Fibroblast of the conjunctiva (primary cell): ENCODE measurements at regions not wholly inside any gene's neighbourhood (a gene's known extent, or its start where the extent isn't known, plus 50 kb on each side); places are given as distances from the start of the nearest gene placed in this dataset.
A peak's percentile ranks its signal among the peaks of the same experiment; 100 is the strongest.
"Not testable (repeated sequence)": the region's sequence is repeated elsewhere in the genome, so short reads cannot be mapped to it uniquely, and the experiment has no call there.

Source experiments
- DNase-seq: peaks from one replicate; pipeline ENCODE4 v3.0.0-alpha.2; 2010; ENCODE audit warnings: low read depth

DNA sequence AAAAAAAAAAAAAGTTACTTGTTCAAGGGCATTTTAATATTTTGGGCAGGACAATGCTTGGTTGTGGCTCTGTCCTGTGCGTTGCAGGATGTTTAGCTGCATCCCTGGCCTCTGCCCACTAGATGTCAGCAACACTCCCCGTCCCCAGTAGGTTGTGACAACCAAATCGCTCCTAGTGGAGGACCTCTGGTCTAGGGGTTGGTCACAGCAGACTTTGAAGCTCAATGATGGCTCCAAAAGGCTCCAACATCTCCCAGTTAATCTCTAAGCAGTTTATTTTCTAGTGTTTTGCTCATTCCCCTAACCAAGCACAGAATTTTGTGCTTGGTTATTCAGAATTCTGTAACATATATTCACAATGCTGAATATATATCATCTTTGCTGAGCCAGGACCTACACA lies 67.0 kb downstream of the CHRNA1 start:
- no peak for DNase-seq

DNA sequence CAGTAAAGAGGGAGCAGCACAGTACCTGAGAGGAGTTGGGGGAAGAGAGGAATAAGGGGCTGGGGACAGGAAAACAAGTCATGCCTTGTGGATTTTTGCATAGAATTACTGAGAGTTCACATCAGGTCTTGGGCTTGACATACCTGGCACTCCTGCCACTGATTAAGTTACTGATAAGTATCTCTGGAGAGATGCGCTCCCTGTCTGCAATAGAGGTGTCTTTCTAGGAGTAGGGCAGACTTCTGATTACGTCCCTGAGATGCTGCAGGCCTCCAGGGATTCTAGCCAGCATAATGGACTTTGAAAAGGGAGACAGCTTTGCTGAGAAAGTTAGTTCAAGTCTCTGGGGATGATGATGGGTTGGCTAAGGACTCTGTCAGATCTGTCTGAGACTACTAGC lies 69.4 kb downstream of the CHRNA1 start:
- no peak for DNase-seq

DNA sequence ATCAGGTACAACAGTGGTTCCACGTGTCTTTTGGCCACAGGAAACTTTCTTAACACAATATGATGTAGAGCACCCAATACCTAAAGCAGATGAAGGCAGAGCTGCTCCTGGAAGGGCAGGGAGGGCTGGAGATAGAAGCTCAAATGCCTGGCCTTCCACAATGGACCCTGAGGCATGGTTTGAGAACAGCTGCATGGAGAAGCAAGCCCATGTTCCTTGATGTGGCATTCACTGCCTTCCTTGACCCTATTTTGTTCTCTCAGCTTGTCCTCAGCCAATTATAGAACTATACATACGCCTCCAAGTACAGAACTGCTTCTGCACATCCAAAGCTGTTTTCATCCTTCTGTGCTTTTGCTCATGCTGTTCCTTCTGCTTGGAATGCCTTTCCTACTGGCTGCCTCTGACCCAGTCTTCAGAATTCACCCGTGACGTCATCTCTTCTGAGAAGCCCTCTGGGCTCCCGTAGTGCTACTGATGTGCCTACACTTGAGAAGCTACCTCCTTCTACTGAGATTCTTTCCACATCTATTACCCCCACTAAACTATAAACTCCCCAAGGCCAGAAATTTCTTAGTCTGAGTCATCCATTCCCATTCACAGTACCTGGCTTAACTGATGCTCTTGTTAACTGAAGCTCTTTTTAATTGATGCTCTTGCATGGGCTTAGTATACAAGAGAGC lies 69.9 kb downstream of the CHRNA1 start:
- DNase-seq, result no peak

DNA sequence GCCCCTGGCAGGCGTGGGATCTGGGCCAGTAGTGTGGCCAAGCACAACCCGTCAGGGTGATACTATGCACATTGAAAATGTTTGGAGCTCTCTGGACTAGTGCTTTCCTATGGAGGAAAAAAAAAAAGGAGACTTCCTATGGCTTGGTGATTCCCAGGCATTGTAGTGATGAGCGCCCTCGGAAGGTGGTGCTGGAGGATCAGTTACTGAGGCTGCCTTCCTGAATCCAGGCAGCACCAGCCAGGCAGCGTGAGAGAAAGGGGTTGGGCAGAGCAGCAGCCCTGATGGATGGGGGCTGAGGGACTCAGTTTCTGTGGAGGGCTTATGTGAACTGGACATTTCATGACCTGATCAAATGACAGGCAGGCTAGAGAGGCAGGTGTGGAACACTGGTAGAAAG lies 70.9 kb downstream of the CHRNA1 start:
- DNase-seq, result no peak

DNA sequence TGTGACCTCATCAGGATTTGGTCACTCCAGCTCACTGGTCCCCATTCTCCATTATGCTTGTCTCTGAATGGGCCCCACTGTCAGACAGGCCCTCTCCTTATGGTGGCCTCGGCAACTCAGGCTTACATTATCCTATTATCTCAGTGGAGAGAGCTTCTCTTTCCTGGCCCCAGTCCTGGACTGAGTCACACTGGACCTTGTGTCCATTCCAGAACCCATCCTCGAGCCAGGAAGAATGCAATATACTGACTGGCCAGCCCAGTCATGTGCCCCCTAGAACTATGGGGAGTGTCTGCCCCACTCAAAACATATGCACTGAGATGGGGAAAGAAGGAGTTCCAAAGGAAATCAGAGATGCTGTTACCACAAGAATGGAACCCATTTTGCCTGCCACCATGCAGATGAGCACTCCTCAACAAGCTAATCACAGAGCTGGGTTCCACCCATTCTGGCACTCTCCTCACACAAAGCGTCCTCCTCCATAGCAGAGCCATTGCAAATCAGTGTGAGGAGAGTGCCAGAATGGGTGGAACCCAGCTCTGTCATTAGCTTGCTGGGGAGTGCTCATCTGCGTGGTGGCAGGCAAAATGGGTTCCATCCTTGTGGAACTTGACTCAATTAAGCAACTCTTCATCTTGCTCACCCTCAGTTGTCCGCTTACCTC lies 71.9 kb downstream of the CHRNA1 start:
- no peak for DNase-seq

DNA sequence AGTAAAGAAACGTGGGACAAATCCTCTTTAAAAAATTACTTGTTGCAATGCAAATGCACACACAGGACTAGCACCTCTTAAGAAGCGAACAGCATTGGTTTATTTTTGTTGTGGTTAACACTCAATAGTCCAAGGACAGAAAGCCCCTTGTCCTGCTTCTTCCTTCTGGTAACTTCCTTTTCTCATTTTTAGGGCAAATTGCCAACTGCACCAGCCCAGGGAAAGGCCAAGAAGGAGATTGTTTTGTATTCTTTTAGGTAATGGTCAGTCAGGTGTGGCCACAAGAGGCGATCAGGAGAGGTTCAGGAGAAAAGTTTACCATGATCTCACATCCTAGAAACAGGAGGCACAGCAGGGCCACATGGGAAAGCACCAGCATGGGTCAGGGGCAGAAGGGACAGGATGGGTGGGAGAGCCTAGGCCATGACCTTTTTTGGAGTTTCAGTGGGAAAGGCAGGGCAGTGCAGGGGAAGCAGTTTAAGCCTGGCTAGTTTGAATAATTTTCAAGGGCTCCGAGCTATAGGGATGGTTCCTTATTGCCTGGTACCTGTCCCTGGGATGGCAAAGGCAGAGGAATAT lies 73.0 kb downstream of the CHRNA1 start:
- DNase-seq, result no peak

DNA sequence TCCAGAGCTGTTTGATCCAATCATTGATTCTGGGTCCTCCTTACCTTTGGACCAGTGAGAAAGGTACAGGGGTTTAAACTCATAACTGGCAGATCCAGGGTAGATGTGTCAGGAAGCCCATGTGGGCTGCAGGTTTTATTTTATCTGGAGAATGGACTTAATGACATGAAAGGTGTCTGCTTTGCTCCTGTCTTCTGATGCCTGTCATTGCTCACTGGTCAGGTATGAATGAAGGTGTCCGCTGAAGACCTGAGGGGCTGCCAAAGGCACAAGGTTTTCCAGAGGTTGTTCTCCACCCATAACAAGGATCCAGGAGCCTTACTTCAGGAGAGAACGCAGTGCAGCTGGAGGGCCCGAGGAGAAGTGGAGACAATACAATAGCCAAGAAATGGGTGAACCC lies 74.2 kb downstream of the CHRNA1 start:
- no peak for DNase-seq

DNA sequence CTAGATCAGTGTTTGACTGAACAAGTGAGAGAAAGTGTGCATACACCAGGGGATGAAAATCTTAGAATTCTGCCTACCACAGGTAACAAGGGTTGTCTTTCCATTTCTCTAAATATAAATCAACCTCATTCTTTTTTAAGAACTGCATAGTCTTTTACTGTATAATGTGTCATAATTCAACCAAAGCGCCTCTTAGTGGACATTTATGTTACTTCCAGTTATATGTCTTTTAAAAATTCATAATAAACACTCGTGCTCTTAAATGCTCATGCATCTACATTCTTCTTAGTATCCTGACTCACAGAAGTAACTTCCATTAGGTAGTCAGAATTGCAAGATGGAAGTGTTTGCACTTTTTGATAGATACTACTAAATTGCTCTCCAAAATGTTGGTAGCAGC lies 76.2 kb downstream of the CHRNA1 start:
- peak; percentile 33 for DNase-seq

DNA sequence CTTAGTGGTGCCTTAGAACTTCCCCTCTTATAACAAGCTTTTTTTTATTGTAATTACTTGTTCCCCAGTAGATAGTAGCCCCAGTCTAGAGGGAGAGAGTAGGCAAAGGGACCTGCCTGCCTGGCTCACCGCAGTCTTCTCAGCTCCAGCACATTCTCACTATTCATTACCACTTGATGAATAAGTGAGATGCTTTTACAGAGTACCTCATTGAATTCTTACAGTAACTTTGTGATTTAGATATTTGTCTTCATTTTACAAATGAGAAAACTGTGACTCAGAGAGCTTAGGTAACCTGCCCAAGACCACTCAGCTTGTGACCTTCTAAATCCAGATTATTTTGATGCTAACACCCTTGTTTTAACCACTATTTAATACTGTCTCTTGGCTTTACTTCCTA lies 77.8 kb downstream of the CHRNA1 start:
- DNase-seq, result no peak

DNA sequence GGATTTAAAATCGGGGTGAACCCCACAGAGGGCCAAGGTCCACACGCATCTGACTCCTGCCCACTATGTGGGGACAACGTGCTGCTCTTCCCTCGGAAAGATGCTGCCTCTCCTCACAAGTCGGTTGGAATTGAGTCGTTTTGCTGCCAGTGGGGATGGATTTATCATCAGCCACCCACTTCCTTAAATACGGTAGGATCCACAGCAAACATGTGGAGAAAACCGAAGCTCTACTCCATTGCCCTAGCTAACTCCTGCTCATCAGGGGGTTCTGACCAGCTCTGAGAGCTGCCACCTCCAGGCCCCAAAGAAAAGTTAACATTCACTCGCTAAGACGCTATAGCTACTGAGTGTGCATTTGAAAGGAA lies 80.9 kb downstream of the CHRNA1 start:
- no peak for DNase-seq

DNA sequence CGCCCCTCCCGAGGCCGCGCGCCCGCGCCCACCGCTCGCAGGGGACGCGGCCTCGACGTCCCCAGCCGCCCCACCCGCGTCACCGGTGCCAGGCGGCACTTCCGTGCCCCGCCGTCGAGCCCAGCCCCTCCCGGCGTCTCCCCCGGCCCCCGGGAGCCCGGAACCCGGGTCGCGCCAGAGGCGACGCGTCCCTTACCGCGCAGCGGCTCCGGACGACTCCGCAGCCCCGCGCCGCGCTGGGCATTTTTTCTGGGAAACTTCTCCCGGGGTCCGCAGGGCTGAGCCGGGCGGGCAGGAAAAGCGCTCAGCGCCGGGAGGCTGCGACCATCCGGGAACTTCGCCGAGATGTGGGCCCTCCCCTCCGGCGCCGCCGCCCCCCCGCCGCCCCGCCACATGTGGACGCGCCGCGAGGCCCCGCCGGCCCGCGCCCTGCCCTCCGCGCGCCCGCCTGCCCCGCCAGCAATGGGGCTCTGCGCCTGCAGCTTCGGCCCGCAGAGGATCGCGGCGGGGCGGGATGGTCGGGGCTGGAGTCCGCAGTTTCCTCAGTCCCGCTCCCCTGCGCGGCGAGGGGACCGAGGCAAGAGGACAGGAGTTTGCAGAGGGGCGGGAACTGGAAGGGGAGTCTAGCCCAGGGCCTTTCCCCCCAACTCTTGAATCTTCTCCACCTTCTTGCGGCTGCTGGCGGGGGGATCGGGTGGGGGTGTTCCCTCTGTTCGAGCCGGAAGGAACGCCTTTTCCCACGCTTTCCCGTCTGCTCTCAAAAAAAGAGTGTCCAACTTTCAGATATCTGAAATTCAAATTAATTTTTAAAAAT lies 81.5 kb downstream of the CHRNA1 start:
- DNase-seq, result no peak

DNA sequence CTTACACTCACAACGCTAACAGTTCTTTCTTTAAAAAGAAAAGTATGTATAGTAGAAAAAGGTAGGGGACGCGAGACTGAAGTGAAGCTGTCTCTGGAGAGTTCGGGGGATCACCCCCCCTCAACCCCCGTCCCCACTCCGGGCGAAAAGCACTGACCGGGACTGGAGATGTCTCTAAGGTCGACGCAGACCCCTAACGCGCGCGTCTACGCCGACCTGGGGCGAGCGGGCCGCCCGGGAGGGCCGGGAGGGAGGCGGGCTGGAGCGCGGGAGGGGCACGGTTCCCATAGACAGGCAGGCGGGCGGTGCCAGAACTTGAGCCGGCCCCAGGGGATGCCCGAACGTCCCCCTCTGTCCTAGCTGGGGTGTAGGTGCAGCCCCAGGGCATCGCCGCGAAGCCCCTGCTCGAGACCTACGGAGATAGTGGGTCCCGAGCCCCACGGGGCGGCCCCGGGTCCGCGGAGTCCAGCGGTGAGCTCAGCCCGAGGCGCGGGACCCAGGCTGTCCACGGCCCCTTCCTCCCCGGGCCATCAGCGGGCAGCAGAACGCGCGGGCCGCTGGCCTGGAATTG lies 82.2 kb downstream of the CHRNA1 start:
- no peak for DNase-seq

DNA sequence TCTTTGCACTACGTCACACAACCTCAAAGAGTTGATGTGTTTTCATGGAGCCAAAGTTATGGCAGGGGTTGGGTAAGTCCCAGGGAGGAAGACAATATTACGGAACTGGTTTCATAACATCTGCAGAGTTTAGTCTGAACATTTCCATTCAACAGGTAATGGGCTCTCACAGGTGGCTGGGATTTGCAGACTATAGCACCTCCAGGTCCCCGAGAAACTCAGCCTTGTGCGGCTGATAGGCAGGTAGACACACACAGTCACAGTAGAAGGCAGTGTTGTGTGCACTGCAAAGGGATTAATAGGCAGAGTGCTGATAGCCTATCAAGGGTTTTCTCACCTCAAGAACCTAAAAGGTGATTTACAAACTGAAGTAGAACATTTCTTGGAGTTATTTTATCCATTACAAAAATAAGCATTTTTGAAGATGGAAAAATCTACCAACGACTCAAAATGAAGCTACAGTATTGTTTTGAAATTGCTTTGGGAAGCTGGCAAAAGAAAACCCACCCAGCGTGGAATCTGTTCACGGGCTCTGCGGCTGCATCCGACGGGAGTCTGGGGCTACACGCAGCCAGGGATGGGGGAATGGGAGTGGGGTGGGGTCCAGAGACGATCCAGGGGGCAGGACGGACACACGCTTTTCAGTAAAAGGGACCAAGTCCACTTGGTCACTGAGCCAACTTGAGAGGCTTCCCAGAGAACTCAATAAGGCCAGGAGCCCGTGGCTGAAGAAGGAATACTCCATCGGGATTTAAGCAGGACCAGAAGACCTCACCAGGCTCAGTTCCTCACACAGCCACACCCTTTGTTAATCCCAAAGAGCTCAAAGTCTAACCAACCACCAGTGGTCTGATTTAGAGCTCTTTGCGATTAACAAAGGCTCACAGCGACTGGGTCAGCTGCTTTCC lies 82.9 kb downstream of the CHRNA1 start:
- DNase-seq, result peak; percentile 29

DNA sequence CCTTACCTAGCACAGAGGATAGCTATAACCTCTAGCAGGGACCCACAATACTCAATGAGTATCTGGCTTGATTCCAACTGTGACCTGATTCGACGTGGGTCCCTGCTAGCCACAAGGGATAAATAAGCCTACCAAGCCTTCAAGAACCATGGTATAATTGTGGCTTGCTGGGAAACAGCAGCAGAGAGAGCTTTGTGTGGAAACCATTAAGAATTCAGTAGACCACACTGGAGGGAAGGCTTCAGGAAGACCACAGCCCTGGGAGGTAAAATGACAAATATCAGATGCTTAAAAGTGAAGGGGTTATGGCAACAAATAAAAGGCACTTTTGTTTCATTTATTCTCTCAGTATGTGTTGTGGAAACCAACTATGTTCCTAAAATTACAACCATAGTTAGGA lies 82.6 kb upstream of the WIPF1 start:
- no peak for DNase-seq

DNA sequence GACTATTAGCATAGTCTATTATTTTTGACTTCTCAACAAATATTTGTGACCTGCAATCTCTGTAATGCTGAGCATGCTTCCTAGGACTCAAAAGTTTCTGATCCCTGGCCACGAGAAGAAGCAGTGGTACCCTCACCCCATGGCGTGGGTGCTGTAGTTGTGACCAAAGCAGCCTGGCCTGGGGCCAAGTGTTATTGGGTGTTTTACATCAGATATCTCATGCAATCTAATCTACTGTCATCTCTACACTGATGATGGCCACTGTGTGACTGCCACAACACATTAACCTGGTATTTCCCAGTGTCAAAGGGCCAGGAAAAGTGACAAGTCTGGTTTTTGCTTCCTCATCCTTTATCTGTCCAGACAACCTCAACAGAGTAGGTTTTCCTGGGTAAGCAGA lies 80.8 kb upstream of the WIPF1 start:
- no peak for DNase-seq

DNA sequence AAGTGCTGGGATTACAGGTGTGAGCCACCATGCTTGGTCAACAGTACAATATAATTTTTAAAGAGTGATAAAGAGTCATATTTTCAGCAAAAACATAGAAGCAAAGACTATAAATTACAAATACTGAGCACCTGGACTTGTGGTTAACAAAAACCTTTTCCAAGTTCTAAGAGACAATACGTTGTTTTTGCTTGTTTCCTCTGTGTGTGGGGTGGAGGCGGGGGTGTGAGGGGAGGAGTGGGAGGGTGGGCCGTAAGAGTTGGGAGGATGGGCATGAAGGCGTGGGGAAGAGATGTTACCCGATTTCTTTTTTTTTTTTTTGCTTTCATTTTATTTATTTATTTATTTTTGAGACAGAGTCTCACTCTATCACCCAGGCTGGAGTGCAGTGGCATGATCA lies 78.0 kb upstream of the WIPF1 start:
- no peak for DNase-seq

DNA sequence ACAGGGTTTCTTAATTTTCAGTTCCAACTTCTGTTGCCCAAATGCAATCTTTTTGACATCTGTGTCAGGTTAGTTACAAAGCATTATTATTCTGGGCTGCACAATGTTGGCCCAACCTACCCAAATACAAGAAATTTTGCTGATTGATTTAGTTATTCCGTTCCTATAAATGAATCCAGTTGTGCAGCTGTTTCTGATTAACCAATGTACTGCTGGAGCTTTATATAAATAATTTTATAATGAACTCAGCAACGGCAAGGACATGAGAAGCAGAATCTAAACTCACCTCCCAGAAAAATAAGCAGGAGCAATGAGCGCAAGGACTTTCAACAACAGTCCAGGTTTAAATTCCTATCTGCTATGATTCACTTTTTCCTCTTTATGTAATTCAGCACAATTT lies 76.3 kb upstream of the WIPF1 start:
- peak; percentile 80 for DNase-seq

DNA sequence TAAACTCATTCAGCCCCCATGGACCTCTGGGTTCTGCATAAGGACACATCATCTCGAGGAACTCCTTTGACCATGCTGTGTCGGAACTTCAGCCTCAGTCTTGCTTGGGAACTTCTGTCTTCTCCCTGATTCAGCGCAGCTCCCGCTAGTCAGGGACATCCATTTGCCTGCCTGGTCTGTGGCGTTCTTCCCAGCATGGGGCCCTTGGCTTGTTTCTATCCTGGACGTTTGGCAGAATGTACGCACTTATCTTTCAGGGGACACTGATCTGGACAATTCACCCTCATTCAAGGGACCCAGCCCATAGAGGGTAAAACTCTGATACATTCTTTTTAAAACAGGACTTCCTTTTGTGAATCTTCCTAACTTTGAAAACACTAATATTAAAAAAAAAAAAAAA lies 75.8 kb upstream of the WIPF1 start:
- no peak for DNase-seq

DNA sequence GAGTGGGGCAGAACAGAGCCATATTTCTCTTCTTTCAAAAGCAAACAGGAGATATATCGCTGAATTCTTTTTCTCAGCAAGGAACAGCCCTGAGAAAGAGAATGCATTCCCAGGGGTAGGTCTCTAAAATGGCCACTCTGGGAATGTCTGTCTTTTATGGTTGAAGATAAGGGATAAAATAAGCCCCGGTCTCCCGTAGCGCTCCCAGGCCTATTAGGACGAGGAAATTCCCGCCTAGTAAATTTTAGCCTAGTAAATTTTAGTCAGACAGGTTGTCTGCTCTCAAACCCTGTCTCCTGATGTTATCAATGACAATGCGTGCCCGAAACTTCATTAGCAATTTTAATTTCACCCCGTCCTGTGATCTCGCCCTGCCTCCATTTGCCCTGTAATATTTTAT lies 73.9 kb upstream of the WIPF1 start:
- DNase-seq, result not testable (repeated sequence)

DNA sequence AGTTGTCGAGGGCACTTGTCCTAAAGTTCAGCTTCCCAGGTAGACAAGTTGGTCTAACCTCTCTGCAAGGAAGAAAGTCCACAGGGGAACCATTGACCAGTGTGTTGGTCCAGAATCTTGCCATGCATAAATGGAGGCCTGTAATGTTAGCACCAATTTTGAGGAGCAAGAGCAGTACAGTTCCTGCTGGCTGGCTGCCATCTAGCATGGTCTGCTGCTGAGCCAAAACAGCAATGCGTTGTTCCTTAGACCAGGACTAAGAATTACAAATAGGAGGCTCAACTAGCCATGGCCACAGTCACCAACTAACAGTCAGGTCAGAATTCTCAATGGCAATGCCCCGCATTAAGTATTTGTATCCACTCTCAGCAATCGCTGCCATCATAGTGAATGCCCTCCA lies 72.8 kb upstream of the WIPF1 start:
- DNase-seq, result no peak

DNA sequence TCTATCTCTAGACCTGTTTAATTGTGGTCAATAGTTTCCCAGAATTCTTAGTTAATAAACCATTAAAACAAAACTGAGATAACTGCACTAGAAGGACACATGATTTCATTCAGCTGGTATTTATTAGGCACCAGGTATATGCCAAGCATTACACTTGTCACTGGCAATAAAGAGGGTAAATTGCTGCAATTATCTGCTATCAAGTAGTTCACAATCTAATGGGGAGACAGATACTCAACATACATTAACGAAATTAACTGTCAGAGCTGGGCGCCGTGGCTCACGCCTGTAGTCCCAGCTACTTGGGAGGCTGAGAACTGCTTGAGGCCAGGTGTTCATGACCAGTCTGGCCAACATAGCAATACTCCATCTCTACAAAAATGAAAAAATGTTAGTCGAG lies 71.7 kb upstream of the WIPF1 start:
- no peak for DNase-seq

DNA sequence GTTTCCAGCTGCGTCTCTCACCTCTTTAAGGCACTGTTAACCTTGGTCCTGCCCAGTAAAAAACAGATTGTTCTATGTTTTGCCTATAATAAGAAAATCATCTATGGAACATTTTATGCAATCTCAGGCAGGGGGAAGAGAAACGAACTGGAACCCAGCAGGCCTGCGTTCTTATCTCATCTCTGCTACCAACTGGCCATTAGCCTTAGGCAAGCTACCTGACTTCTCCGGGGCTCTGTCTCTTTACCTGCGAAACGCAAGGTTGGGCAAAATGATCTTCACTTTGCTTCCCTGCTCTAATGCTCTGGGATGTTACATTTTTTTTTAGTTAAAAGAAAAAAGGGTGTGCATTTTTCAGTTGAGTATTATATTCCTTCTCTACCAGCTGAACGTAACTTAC lies 70.5 kb upstream of the WIPF1 start:
- no peak for DNase-seq
